LNCaP clone FGC (cell line): ENCODE measurements at regions not wholly inside any gene's neighbourhood (a gene's known extent, or its start where the extent isn't known, plus 50 kb on each side); places are given as distances from the start of the nearest gene placed in this dataset.
"Not testable (repeated sequence)": the region's sequence is repeated elsewhere in the genome, so short reads cannot be mapped to it uniquely, and the experiment has no call there.

ENCODE experiments used
- DNase-seq: peaks from one replicate; pipeline ENCODE4 v3.0.0-alpha.2; 2011; ENCODE audit warnings: low read depth
- H3K4me3 ChIP-seq: 2 replicates; pipeline ENCODE4 v1.5.1; 2011; ENCODE audit warnings: mild to moderate bottlenecking, low read depth, low read length, control low read depth
- CTCF ChIP-seq: IDR thresholded peaks from 2 replicates; pipeline ENCODE4 v1.5.1; 2012; ENCODE audit warnings: mild to moderate bottlenecking; ENCODE audit not compliant: control insufficient read depth, insufficient read depth; ENCODE audit errors: extremely low read depth

GRCh38 chr7:131933751-131934289 is 377.4 kb upstream of the PODXL start:
- H3K4me3 ChIP-seq: no peak overlapping the region
- DNase-seq: no peak
- TF ChIP-seq CTCF: no peak

- not testable (repeated sequence) for DNase-seq, H3K4me3 ChIP-seq
Measured at GRCh38 chr7:131933219-131933618, 376.8 kb upstream of the PODXL start.

GRCh38 chr7:131932271-131932670 is 375.8 kb upstream of the PODXL start:
- H3K4me3 ChIP-seq: no peak overlapping the region
- DNase-seq: peak; percentile 48
- peak; percentile 33 for TF ChIP-seq CTCF

- no peak overlapping the region for H3K4me3 ChIP-seq
- no peak for TF ChIP-seq CTCF
- no peak for DNase-seq
Measured at GRCh38 chr7:131931370-131931769, 374.9 kb upstream of the PODXL start.

GRCh38 chr7:131929632-131930031 is 373.2 kb upstream of the PODXL start:
- no peak for DNase-seq
- TF ChIP-seq CTCF: no peak
- no peak overlapping the region for H3K4me3 ChIP-seq

- no peak for TF ChIP-seq CTCF
- no peak for DNase-seq
- H3K4me3 ChIP-seq: no peak overlapping the region
Measured at GRCh38 chr7:131927770-131928423, 371.5 kb upstream of the PODXL start.

GRCh38 chr7:131925636-131926035 is 369.2 kb upstream of the PODXL start:
- TF ChIP-seq CTCF: no peak
- no peak for DNase-seq
- H3K4me3 ChIP-seq: no peak overlapping the region
